Osteocyte (in vitro differentiated cells): ENCODE measurements at regions not wholly inside any gene's neighbourhood (a gene's known extent, or its start where the extent isn't known, plus 50 kb on each side); places are given as distances from the start of the nearest gene placed in this dataset.

Source experiments
- DNase-seq: peaks from one replicate; pipeline ENCODE4 v3.0.0; 2021; ENCODE audit warnings: mixed read lengths; ENCODE audit not compliant: unreplicated experiment; ENCODE audit errors: extremely low spot score
- H3K27ac Mint-ChIP-seq: one replicate; pipeline ENCODE4 v1.8.0; 2021; ENCODE audit warnings: mild to moderate bottlenecking, mixed read lengths; ENCODE audit not compliant: unreplicated experiment
- H3K27me3 Mint-ChIP-seq: one replicate; pipeline ENCODE4 v1.8.0; 2021; ENCODE audit warnings: mixed read lengths; ENCODE audit not compliant: unreplicated experiment
- H3K36me3 Mint-ChIP-seq: one replicate; pipeline ENCODE4 v1.8.0; 2021; ENCODE audit warnings: mixed read lengths; ENCODE audit not compliant: unreplicated experiment
- H3K4me1 Mint-ChIP-seq: one replicate; pipeline ENCODE4 v1.8.0; 2021; ENCODE audit warnings: mixed read lengths; ENCODE audit not compliant: unreplicated experiment
- H3K4me3 Mint-ChIP-seq: one replicate; pipeline ENCODE4 v1.8.0; 2021; ENCODE audit warnings: mild to moderate bottlenecking, moderate library complexity, mixed read lengths; ENCODE audit not compliant: unreplicated experiment
- H3K9me3 Mint-ChIP-seq: one replicate; pipeline ENCODE4 v1.8.0; 2021; ENCODE audit warnings: mixed read lengths; ENCODE audit not compliant: unreplicated experiment
- CTCF ChIP-seq: fragments of 200-600 bp; sonication (generic); IDR thresholded peaks from 2 replicates; pipeline ENCODE4 v1.5.0; 2021; ENCODE audit warnings: antibody characterized with exemption, mild to moderate bottlenecking, moderate library complexity

GRCh38 chr12:38144601-38145436 lies 171.8 kb upstream of the ALG10B start:
- Mint-ChIP-seq H3K27ac (no peak overlapping the region), H3K4me1 (no peaks in the 10 kb centered on the region), H3K9me3 (peaks cover 23% of the 10 kb centered on the region), H3K27me3 (no peaks in the 10 kb centered on the region), H3K4me3 (no peak overlapping the region), H3K36me3 (no peaks in the 10 kb centered on the region)
- no peak for TF ChIP-seq CTCF
- DNase-seq, result peak; percentile 51

GRCh38 chr12:38149395-38150073 lies 167.0 kb upstream of the ALG10B start:
- Mint-ChIP-seq H3K27me3 (no peaks in the 10 kb centered on the region), H3K4me3 (no peak overlapping the region), H3K4me1 (no peaks in the 10 kb centered on the region), H3K27ac (no peak overlapping the region), H3K9me3 (peaks cover 32% of the 10 kb centered on the region), H3K36me3 (no peaks in the 10 kb centered on the region)
- no peak for TF ChIP-seq CTCF
- peak; percentile 77 for DNase-seq

GRCh38 chr12:38151991-38152700 lies 164.4 kb upstream of the ALG10B start:
- peak; percentile 83 for DNase-seq
- no peaks in the 10 kb centered on the region for H3K27me3 Mint-ChIP-seq
- no peak for TF ChIP-seq CTCF
- H3K4me3 Mint-ChIP-seq, result no peak overlapping the region
- peaks cover 26% of the 10 kb centered on the region for H3K9me3 Mint-ChIP-seq
- H3K4me1 Mint-ChIP-seq, result no peaks in the 10 kb centered on the region
- H3K27ac Mint-ChIP-seq, result no peak overlapping the region
- no peaks in the 10 kb centered on the region for H3K36me3 Mint-ChIP-seq

GRCh38 chr12:38152816-38153736 lies 163.5 kb upstream of the ALG10B start:
- Mint-ChIP-seq H3K27ac (no peak overlapping the region), H3K36me3 (no peaks in the 10 kb centered on the region), H3K27me3 (no peaks in the 10 kb centered on the region), H3K4me1 (no peaks in the 10 kb centered on the region), H3K4me3 (no peak overlapping the region), H3K9me3 (peaks cover 21% of the 10 kb centered on the region)
- no peak for TF ChIP-seq CTCF
- DNase-seq, result peak; percentile 86
